Left renal pelvis (tissue), 4 donors: ENCODE measurements at regions not wholly inside any gene's neighbourhood (a gene's known extent, or its start where the extent isn't known, plus 50 kb on each side); places are given as distances from the start of the nearest gene placed in this dataset.
A peak's percentile ranks its signal among the peaks of the same experiment; 100 is the strongest.
"Not testable (repeated sequence)": the region's sequence is repeated elsewhere in the genome, so short reads cannot be mapped to it uniquely, and the experiment has no call there.

Experiments
- DNase-seq, 4 donors: peaks; one replicate each; pipeline ENCODE4 v3.0.0-alpha.2; 2013; ENCODE audit warnings: low read depth in 4 of 4, low spot score in 3 of 4

DNA sequence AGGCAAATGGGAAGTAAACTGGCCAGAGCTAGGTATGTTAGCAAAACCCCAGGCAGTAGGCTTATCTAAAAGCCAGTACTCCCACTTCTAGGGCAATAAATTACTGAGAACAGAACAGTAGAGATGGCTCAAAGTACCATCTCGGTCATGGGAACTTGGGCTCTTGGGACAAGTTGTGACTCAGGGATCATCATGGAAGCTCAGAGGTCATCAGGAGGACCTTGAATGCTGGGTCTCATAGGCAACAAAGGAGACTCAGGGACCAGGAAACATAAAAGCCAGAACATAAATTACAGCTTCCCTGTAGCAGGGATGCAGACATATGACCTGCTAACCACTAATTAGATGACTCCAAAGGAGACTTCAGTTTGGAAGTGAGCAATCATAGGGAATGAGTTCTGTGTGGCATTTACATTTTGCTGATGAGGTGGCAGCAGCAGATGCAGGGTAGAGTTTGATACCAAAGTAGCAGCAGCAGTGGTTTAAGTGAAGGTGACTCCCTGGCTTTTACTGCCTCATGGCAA is 97.6 kb upstream of the SCAF11 start:
- DNase-seq = no peak

DNA sequence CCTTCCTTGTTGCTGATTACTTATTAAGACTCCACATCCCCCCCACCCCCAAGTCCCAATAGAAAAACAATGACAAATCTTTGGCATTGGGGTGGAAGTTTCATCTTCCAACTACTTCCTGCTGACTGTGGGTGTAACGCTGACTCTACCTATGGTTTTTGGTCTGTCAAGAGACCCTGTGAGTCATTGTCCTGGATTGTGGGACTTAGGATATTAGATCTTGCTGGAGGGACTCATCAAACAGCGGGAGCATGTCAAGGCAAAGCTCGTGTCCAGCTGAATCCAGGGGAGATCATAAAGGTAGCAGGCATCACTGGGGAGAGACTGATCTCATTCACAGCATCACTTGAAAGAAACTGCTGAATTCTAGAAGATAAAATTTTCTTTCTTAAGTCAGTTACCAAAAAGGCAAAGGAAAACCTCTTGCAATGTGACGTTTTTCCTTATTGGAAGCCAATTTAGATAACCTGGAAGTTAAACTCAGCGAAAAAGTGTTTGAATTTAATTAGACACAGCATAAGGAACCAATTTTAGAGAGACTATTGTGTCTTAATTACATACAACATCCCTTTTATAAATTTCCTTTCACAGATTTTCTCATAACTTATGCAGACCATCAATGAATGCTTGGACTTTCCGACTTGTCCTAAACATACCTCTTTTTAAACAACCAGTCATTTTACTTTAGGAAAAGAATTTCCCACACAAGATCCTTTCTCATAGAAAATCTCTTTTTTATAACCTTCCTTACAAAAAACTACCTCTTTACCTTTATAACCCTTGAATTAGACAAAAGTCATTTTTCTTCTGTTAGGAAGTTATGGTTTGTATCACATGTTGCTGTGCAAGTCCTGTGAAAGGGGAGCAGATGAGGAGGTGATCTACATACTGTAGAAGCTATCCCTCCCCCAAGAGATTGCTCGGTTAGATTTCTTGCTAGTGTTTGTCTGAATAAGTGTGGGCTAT is 94.6 kb upstream of the SCAF11 start:
- DNase-seq = no peak

DNA sequence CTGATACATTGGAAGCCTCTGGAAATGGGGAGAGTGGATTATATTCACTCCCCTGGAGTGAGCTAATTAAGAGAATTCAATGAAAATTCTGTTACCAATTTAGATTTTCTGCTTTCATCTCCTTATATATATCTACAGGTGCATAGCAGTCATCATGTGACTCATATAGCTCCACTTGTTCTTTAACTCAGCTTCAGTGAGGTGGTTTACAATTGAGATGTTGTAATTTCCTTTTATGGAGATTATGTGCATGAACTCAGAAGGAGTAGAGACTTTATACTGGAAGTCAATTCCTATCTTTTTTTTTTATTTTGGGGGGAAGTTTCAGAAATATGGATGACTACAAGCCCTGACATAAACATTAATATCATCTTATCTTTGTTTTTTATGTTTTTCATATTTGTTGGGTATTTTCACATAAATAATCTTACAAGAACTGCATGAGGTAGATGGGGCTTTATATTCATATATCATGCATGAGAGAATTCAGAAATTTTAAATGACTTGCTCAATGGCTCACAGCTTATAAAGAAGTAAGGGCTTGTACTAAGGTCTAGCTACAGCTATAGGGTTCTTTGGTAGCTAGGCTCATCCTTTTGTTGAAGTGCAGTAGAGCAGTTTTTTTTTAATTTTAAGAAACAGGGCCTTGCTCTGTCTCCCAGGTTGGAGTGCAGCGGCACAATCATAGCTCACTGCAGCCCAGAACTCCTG is 92.3 kb upstream of the SCAF11 start:
- DNase-seq = no peak

DNA sequence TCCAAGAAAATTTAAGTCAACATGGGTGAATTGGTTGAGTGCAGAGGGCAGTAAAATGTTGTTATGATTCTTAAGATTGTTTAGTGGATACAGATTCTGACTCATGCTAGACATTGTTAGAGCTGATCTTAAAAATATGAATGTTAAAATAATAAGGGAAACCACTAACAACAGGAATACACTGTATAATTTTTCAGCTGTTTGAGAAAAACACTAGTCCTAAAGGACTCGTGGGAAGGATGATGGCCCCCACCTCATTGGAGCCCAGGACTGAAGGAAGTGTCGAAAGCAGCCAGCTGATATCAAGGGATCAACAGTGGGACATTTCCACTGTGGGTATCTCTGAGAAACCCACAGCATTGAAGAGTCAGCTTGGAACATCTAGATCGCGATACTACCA is 82.9 kb upstream of the SCAF11 start:
- DNase-seq = no peak

DNA sequence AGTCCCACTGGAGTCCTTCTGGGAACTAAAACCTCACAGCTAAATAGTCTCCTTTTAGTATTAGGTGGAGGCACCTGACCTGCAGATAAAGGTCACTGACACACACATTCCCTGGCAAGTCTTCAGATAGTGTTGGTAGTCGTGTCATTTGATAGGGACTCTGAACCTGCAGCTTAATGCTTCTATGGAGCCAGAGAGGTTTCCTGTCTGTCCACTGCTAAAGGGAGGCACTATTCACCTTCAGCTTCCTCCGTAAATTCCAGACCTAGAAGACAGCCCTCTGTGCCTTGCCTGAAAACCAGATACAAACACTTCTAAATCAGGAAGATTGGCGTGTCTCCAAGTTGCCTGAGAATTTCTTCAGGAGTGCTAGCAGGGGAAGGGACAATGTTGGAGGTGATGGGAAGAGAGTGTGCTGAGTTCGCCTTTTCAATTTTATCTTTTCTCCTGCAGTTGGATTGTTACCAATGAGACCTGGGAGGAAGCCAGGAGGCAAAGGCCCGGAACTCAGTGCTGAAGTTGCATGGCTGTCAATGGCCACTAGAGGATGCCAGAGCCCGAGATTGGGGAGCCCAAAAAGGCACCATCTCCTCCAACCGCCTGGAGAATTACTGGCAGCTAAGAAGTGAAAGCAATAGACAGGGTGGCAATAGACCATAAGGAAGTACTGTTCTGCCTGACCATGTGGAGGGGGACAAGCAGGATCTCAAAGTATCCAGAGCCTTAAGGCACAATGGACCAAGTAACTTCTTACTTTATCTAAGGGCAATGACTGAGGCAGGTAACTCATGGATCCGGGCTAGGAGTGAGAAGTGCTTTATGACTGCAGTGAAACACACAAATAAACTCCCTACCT is 81.6 kb upstream of the SCAF11 start:
- DNase-seq = peak; percentile 8 to 31 (median 19)

DNA sequence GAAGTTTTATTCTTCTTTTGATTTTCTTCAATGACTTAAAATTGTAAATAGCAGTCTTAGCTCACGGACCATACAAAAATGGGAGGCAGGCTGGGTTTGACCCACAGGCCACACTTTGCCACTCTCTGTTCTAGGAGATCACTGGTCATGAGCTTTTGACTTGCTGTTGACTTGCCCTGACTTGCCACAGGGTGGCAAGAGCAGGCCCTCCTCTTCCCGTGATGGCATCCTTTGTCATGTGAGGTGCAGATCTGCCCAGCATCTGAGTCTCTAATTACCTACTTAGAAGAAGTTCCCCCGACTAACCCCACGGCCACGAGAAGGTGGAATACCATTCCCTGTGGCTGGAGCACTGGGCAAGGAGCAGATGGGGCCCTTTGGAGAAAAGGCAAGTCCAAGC is 81.0 kb upstream of the SCAF11 start:
- DNase-seq = no peak

DNA sequence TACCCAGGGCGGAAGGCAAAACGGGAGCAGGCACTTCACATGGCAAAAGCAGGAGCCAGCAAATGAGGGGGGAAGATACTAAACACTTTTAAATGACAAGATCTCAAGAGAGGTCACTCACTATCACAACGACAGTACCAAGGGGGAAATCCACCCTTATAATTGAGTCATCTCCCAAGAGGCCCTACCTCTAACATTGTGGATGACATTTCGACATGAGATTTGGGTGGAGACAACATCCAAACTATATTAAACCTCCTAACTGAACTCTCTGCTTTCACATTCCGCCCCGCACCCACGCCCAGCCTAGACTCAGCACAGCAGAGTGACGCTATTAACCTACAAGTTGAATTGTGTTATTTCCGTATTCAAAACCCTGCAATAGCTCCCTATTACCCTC is 76.7 kb upstream of the SCAF11 start:
- DNase-seq = no peak

DNA sequence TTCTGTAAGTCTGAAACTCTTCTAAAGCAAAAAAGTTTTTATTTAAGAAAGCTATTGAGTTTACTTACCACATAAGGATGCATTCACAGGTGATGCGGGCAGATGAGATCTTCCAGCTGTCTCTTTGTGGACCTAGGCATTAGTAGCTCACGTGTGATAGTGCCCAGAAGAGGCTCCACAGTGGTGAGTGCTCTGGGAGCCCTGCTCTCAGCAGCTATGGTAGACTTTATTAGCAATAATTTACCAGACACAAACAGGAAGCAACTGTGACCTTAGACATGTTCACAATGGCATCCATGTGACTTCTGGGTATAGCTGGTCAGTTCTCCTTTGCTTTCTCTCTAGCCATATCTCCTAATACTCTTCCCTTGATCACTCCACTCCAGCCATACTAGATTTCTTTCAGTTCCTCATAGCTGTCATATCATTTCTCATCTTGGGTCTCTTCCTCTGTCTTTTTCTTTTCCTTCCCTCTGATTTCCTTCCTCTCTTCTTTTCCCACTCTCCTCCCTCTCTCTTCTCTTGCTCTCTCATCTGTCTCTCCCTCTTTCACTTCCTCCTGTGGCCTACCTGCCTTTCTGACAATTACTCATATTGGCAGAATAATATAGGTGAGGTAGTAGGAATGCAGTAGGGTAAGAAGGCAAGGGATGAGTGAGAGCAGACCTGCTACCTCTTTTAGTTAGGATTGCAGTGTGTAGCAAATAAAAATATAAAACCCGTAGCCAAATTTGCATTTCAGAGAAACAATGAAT is 75.2 kb upstream of the SCAF11 start:
- DNase-seq = no peak

DNA sequence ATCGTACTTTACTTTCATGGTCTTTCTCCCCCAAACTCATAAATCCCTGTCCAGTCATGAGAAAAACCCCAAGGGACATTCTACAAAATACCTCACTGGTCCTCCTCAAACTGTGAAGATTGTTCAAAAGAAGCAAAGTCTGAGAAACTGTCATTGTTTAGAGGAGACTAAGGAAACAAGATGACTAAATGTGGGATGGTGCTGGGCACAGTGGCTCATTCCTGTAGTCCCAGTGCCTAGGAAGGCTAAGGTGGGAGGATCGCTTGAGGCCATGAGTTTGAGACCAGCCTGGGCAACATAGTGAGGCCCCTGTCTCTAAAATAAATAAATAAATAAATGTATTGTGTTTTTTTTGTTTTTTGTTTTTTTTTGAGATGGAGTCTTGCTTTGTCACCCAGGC is 74.2 kb upstream of the SCAF11 start:
- DNase-seq = no peak

DNA sequence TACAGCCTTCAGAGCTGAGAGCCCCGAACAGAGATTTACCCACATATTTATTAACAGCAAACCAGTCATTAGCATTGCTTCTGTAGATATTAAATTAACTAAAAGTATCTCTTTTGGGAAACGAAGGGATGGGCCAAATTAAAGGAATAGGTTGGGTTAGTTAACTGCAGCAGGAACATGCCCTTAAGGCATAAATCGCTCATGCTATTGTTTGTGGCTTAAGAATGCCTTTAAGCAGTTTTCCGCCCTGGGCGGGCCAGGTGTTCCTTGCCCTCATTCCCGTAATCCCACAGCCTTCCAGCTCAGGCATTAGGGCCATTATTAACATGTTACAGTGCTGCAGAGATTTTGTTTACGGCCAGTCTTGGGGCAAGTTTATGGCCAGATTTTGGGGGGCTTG is 68.3 kb upstream of the SCAF11 start:
- DNase-seq = not testable (repeated sequence)

DNA sequence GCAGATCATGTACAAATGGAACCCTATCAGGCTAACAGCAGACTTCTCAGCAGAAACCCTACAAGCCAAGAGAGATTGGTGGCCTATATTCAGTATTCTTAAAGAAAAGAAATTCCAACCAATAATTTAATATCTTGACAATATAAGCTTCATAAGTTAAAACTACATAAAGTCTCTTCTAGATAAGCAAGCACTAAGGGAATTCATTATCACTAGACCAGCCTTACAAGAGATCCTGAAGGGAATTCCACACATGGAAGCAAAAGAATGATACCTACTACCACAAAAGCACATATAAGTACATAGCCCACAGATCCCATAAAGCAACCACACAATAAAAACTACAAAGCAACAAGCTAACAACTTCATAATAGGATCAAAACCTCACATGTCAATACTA is 60.4 kb upstream of the SCAF11 start:
- DNase-seq = no peak

DNA sequence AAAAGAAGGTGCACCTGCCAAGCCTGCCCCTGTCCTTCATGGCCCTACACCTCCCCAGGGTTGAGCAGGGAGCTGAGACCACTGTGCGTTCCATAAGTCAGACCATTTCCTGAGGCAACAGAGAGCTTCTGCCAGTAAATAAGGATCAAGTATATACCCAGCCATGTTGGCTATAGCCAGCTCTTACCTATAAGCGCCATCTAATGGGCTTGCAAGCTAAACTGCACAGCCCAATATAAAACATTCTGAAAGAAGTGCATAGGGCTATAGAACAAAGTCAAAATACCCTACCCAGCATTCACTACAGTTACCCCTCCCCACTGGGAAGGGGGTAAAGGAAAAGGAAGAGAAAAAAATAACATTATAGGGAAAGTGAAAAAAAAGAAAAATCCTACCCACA is 59.3 kb upstream of the SCAF11 start:
- no peak for DNase-seq

DNA sequence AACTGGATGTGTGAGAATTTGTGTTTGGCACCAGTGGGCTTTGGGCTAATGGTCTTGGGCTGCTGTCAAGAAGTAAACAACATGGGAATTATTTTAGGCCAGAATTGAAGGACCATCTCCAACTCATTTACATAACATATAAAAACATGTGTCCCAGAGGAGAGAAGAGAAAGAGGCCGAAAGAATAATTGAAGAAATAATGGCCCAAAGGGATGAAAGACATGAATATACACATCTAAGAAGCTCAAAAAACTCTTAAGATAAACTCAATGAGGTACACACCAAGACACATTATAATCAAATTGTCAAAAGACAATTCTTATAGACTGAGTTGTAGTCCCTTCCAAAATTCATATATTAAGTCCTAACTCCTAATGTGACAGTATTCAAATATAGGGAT is 56.1 kb upstream of the SCAF11 start:
- no peak for DNase-seq

DNA sequence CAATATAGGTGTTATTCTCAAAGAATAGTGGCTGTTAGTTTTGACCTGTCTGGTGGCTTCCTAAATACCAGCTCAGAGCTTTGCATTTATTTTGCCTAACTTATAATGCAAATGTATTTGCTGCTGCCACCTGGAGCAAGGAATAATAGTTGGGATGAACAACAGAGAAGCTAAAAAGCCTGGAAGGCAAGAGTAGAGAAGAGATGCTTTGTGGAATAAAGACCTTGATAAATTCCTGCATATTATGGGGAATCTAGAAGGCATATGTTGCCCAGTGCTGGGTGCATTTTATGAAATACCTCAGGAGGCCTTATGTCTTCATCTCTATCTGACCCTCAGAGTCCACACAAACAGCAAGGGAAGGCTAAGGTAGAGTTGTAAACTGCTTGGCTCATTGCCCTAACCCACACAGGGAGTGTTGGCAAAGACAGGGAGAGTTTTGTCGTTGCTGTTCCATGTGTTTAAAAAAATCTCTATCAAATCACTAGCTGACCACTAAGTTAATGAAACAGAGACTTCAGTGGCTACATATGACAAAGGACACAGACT is 53.7 kb upstream of the SCAF11 start:
- DNase-seq = no peak
